Urothelium cell line (cell line): ENCODE measurements at regions not wholly inside any gene's neighbourhood (a gene's known extent, or its start where the extent isn't known, plus 50 kb on each side); places are given as distances from the start of the nearest gene placed in this dataset.
"Not testable (repeated sequence)": the region's sequence is repeated elsewhere in the genome, so short reads cannot be mapped to it uniquely, and the experiment has no call there.

Experiments
- DNase-seq: peaks from one replicate; pipeline ENCODE4 v3.0.0; 2011; ENCODE audit warnings: low spot score, mixed read lengths
- FAIRE-seq: peaks from 2 replicates; lab custom pipeline; 2011; peaks lifted over from hg19 to GRCh38; lab: Jason Lieb, UNC

DNA sequence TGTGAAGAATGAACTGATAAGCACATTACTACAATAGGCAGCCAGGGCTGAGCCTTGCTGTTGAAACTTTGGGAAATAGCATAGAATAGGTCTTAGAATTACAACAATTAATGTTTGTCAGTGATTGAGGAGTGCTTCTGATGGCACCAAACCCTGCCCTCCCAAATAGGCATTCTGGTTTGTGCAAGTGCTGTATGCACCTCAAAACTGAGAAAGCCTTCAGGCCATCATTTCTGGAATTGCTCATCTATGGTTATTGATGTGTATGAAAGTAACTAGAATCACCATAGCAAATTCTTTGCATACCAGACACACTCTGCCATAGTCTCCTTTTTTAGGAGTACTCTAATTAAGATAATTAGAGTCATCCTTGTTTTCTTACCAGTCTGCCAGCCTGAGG, 585.0 kb upstream of the MBL2 start:
- FAIRE-seq = no peak
- no peak for DNase-seq

DNA sequence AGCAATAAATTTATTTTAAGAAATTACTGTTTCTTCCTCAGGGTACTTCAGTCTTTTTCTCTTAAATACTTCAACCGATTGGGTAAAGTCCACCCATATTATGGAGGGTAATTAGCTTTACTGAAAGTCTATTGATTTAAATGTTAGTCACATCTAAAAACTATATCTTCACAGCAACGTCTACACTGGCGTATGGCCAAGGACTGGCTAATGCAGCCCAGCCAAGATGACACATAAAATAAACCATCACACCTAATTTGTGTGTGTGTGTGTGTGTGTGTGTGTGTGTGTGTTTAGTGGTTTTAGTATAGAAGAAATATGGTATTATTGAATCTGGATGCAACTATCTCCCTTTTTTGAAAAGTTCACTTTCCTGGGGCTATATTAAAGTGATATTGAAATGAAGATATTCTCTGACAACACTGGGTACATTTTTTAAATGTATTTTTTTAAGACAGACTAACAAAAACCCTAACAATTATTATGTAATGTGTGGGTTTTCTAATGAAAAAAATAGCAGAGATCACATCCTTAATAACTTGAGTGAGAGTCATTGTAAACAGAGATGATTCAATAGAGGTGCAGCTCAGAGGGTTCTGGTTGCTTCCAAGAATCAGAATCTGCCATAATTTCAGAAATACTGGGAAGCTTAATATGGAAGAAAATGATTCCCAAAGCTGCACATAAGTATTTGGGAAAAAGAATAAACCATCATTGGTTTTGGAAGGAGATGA, 584.2 kb upstream of the MBL2 start:
- FAIRE-seq = no peak

DNA sequence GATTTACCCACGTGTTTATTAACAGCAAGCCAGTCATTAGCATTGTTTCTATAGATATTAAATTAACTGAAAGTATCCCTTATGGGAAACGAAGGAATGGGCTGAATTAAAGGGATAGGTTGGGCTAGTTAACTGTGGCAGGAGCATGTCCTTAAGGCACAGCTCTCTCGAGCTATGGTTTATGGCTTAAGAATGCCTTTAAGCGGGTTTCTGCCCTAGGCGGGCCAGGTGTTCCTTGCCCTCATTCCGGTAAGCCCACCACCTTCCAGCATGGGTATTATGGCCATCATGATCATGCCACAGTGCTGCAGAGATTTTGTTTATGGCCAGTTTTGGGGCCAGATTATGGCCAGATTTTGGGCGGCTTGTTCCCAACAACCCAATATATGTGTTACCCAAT, 569.9 kb upstream of the MBL2 start:
- DNase-seq, FAIRE-seq: not testable (repeated sequence)

More for the DNA sequence above, 584.2 kb upstream of the MBL2 start:
- no peak for DNase-seq

DNA sequence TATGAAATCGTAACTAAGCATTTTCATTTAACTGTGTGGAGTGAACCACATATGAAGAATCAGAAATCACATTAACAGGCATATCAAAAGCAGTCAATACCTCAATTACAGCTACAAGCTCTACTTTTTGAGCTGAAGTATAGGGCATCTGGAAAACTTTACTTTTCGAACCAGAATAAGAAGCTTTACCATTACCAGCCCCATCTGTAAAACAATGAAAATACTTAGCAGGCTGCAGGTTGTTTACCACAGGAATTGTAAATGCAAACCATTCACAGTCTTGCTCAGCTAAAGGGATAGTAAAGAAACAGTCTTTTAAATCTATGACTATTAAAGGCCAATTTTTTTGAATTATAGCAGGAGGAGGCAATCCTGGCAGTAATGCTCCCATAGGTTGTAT, 565.6 kb upstream of the MBL2 start:
- FAIRE-seq, DNase-seq: not testable (repeated sequence)

DNA sequence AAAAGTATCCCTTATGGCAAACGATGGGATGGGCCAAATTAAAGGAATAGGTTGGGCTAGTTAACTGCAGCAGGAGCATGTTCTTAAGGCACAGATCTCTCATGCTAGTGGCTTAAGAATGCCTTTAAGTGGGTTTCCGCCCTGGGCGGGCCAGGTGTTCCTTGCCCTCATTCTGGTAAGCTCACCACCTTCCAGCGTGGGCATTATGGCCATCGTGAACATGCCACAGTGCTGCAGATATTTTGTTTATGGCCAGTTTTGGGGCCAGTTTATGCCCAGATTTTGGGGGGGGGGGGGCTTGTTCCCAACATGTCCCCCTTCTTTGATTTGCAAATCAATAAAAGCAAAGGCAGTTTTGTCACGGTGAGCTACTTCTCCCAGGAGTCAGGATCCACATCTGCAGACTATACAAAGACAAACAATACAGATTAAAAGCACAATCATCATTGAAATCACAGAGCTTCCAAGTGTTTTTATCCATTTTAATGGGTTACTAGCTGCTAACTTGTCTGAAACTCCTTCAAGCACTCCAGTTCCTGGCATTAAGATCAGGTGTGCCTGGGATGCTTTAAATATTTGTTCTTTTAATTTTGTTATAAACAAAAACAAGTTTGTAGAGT, 563.3 kb upstream of the MBL2 start:
- not testable (repeated sequence) for FAIRE-seq, DNase-seq

DNA sequence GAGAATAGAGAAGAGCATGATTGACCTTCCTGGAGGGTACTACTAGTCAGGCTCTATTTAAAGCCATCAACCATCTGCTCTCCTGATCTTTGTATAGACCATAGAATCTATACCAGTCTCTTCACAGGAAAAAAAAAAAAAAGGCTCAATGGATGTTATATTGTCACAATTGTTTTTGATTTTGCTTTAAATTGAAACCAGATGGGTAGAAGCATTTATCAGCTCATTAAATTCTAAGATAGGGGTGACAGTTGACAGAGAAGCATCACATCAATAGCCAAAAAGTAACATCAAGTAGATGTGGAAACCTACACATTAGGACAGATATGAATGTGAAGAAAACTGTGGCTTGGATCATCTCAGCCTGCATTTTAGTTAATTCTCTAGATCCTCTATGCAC, 558.9 kb upstream of the MBL2 start:
- FAIRE-seq (no peak), DNase-seq (no peak)

DNA sequence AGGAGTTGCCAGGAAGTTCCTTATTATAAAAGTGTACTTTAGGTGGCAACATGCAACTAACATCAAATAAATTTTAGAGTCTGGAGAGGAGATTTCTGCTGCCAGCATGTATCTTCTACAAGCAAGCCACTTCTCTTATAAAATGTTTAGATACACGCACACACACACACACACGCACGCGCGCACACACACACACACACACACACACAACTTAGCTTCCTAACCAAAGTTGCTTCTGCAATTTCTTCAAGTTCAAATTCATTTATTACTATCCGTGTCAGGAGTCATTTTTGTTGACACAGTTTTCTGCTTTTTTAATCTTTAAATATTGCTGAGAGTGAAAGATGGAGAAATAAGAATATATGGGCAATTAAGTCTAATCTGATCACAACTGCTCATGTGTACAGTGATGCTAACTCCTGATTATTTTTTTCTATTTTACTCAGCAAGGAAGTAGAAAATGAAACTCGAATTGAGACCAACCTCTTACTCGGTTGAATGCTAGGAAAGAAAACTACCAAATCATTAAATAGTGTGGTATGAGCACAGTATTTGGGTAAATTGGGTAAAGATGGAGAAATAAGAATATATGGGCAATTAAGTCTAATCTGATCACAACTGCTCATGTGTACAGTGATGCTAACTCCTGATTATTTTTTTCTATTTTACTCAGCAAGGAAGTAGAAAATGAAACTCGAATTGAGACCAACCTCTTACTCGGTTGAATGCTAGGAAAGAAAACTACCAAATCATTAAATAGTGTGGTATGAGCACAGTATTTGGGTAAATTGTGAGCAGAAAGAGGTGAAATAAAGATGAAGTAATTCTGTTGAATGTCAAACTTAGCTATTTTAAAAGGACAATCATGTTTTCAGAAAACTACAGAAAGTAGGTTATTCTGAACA, 554.1 kb upstream of the MBL2 start:
- FAIRE-seq, DNase-seq: not testable (repeated sequence)

DNA sequence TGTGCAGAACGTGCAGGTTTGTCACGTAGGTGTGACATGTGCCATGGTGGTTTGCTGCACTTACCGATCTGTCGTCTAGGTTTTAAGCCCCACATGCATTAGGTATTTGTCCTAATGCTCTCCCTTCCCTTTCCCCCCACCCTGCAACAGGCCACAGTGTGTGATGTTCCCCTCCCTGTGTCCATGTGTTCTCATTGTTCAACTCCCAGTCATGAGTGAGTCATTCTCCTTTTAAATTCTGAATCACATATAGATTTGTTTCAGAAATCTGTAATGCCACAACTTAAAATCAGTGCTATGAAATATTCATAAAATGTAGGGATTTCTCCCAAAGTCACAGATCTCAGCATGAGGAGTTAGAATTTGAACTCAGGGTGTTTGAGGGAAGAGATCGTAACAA, 552.5 kb upstream of the MBL2 start:
- peak; percentile 65 for FAIRE-seq
- DNase-seq = peak; percentile 6

DNA sequence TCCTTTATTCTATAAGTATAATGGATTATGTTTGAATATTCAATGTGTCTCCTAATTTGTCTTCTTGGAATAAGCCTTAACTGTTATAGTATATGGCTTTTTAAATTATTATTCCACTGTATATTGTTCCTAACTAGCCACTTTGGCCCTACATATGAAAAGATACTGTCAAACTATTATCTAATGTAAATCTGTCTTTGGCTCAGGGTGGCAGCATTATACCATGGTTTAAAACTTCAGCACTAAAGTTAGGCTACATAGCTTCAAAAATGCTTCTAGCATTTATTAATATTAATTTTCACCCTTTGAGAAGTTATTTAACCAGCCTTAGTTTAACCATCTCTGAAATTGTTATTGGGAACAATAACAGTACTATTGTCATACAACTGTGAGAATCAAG, 543.1 kb upstream of the MBL2 start:
- FAIRE-seq (peak; percentile 35), DNase-seq (no peak)

DNA sequence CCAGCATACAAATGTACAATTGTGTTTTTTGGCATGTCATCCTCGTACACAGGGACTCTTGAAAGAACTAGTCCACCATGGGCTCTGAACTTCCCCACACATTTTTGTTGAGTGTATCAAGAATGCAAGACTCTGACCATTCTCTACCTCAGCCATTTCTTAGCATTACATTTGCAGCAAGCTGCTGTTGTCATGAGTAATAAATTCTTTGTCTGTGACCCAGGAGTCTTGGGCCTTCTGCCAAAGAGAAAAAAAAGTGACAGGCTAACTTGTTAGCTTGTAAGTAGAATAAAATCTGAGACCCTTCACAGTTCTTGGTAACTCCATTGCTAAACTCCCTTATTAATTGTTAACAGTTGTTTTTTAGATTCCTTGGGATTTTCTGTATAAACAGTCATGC, 542.3 kb upstream of the MBL2 start:
- peak; percentile 63 for DNase-seq
- FAIRE-seq = peak; percentile 27

DNA sequence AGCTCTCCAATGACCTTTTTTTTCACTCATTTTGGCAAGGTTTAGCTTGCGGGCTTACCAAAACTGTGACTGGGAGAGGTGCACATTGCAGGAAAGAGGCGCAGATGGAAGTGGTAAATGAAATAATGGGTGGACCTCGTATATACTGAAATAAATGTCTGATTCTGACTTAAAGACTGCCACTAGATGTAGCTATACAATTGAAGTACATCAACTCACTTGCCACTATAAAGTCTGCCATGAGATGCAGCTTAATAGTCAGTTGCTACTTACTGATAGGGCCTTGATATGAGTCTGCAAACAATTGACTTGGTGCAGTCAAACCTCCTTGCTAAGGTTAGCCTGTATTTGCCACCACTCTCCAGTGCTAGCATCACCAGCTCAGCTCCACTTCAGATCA, 525.9 kb upstream of the MBL2 start:
- FAIRE-seq = no peak
- DNase-seq = no peak

DNA sequence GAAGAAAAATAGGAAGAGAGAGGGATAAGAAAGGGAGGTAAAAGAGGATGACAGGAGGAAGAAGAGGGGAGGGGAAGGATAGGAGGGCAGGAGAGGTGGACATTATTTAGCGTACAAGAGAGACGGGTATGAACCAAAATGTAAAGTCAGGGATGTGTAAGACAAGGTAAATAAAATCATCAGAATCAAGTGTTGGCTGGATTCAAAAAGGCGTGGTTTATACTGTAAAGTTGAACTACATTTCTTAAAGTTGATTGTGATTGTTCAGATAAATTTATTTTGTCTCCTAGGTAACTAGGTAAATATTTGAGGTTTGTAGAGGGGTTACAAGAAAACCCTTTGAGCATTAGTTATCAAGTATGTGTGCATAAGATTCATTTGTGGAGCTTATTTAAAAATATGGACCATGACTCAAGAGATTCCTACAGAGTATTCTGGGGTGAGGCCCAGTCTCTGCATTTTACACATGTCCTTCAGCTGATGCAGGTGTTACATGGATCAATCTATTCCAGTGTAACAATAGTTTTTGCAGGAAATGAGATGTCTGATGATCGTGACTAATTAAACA, 512.1 kb upstream of the MBL2 start:
- DNase-seq = no peak
- FAIRE-seq = no peak

DNA sequence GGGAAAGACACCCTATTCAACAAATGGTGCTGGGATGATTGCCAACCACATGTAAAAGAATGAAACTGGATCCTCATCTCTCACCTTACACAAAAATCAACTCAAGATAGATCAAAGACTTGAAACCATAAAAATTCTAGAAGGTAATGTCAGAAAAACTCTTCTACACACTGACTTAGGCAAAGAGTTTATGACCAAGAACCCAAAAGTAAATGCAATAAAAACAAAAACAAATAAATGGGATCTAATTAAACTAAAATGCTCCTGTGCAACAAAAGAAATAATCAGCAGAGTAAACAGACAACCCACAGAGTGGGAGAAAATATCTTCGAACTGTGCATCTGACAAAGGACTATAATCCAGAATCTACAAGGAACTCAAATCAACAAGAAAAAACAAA, 504.2 kb upstream of the MBL2 start:
- DNase-seq (no peak), FAIRE-seq (no peak)

DNA sequence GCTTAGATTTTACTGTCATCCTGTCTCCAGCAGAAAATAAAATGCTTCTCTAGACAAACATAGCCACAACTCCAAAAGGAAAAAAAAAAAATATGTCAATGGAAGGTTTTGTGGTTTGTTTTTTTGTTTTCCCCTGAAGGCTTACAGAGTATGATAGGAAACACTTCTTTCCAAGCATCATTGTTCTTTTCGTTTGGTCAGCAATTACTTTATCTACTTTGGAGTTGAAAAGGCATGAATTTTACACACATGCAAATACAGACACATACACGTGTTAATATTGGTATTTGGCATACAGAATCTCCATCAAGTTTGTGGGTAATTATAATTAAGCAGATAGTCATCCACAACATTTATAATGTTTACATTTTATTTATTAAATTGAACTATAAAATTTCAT, 496.9 kb upstream of the MBL2 start:
- DNase-seq (no peak), FAIRE-seq (no peak)

DNA sequence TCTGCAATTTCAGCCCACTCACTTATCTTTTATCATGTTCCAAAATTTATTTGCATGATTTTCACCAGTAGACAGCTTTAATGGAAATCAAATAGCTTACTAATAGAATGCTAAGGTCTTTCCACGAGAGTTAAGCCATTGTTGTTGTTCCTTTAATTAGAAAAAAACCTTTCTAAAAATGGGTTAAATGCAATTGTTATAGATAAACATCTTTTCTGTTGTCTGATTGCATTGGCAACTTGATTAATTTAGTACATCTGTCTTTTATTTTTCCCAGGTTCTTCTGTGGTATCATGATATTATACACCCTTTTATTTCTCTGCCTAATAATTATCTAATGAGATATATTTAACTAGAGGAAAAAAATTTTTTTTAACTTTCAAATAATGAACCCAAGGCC, 487.6 kb upstream of the MBL2 start:
- DNase-seq = no peak
- FAIRE-seq = no peak

DNA sequence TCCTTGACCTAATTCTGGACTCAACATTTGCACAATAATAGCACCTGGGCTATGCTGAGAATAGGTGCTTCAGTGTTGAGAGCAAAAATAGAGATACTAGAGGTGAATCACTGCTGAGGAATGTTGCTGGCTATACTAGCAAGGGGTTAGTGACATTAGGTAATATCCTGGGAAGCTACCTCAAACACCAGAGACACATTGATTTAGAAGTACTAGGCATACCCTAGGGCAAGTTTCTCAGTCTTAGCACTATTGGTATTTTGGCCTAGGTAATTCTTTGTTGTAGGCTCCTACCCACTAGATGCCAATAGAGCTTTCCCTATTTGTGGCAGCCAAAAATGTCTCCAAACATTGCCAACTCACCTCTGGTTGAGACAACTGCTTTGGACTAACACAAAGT, 484.0 kb upstream of the MBL2 start:
- DNase-seq (peak; percentile 65), FAIRE-seq (peak; percentile 23)

DNA sequence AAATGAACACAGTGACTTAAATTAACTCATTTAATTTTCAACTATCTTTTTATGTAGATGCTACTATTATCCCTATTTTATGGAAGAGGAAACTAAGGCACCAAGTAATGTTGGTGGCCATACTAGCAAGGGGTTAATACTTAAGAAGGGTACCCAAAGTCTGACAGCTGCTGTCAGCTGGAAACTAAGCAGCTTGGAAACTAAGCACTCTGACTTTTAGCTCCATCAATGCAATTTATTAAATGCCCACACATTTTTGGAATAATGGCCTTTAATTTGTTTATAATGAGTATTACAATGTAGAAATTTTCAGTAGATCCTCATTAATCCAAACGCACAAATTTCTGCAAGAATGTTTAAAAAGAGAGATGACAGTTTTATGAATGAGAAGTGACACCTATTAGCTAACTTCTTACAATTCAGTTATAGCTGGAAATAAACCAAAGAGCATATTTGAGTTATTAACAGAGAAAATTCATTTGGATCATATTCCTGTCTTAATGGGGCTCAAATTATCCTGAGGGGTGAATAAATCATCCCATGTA, 483.1 kb upstream of the MBL2 start:
- FAIRE-seq = no peak
- DNase-seq = no peak

DNA sequence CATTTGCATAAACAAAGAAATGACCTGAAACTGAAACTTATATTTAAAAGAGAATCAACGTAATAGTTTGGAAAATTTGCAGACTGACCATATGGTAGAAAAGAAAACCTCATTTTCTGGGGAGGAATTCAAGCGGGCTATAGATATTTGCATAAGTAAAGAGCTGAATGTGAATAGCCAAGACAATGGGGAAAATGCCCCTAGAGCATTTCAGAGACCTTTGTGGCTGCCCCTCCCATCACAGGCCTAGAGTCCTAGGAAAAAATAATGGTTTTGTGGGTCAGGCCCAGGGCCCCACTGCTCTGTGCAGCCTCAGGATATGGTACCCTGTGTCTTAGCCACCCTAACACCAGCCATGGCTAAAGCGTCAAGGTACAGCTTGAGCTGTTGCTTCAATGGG, 480.6 kb upstream of the MBL2 start:
- FAIRE-seq (no peak), DNase-seq (no peak)

DNA sequence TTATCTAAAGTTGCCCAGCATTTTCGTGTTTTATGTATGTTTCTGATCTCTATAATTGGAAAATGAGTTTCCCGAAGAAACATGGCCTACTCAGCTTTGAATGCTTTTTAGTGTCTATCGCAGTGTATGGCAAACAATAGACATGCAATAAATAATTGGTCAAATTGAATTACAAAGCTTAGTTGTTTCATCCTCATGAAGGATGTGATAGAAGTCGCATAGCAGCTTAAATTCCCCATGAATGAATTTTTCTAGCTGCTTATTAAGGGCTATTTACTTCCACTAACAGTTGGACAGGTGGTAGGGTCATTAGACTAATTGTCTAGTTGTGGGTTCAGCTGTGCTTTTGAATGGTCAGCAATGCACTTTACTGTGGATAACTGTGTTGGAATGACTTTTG, 467.3 kb upstream of the MBL2 start:
- FAIRE-seq (no peak), DNase-seq (no peak)

DNA sequence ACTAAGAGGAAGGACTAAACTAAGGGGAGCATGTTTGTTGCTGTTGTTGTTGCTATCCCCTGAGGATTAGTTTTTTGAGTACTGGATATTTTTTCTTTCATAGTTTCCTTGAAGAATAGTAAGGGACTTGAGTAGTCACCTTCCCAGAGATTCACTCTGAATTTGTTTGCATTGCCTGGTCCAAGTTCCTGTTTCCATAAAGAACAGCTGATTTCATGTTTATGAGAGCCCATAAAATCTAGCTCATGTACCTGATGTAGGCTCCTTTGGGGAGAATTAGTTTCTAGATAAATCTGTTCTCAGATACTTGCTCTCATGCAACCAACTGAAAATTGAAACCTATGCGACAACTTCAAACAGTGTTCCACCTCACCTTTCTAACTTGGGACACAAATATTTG, 464.4 kb upstream of the MBL2 start:
- FAIRE-seq = no peak

DNA sequence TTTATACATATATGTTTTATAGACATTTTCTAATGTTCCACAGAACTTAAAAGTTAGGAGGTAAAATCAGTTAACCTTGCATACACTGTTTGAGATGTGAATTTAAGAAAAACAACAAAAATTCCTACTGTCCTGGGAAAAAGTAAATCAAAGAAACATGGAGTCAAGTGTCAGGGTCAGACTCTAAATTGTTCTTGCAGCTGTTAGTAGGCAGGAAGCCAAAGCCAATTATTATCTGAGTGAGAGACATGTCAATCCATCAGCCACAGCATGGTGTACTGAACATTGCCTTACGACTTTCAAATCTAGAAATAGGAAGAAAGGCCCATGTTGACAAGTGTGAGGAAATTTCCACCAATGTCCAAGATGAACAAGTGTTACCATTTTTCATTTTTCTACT, 461.2 kb upstream of the MBL2 start:
- no peak for FAIRE-seq
- DNase-seq = no peak

More for the DNA sequence above, 464.4 kb upstream of the MBL2 start:
- DNase-seq = no peak
